H9 (cell line): ENCODE measurements at regions not wholly inside any gene's neighbourhood (a gene's known extent, or its start where the extent isn't known, plus 50 kb on each side); places are given as distances from the start of the nearest gene placed in this dataset.
"Not testable (repeated sequence)": the region's sequence is repeated elsewhere in the genome, so short reads cannot be mapped to it uniquely, and the experiment has no call there.

Experiments used
- DNase-seq: peaks from one replicate; pipeline ENCODE4 v3.0.0-alpha.2; 2017
- H2AFZ ChIP-seq: one replicate; pipeline ENCODE4 v1.6.1; 2013; ENCODE audit warnings: mild to moderate bottlenecking, low read length, control low read depth, moderate library complexity
- H2AK5ac ChIP-seq: 2 replicates; pipeline ENCODE4 v1.6.1; 2013; ENCODE audit warnings: low read length, control low read depth, mixed read lengths; ENCODE audit not compliant: insufficient read length
- H2BK120ac ChIP-seq: one replicate; pipeline ENCODE4 v1.6.1; 2013; ENCODE audit warnings: low read depth, mild to moderate bottlenecking, low read length, control low read depth, inconsistent platforms; ENCODE audit not compliant: poor library complexity, severe bottlenecking
- H2BK12ac ChIP-seq: 2 replicates; pipeline ENCODE4 v1.6.1; 2013; ENCODE audit warnings: low read length, control low read depth, mixed read lengths, low read depth; ENCODE audit not compliant: insufficient read length
- H2BK15ac ChIP-seq: 2 replicates; pipeline ENCODE4 v1.6.1; 2013; ENCODE audit warnings: low read depth, low read length, control low read depth
- H2BK20ac ChIP-seq: one replicate; pipeline ENCODE4 v1.6.1; 2013; ENCODE audit warnings: low read depth, mild to moderate bottlenecking, low read length, control low read depth, inconsistent platforms; ENCODE audit not compliant: poor library complexity, severe bottlenecking
- H2BK5ac ChIP-seq: 2 replicates; pipeline ENCODE4 v1.6.1; 2013; ENCODE audit warnings: low read length, control low read depth, mixed read lengths; ENCODE audit not compliant: insufficient read length
- H3K14ac ChIP-seq: 2 replicates; pipeline ENCODE4 v1.6.1; 2013; ENCODE audit warnings: low read length, control low read depth; ENCODE audit not compliant: insufficient read depth
- H3K18ac ChIP-seq: 2 replicates; pipeline ENCODE4 v1.6.1; 2013; ENCODE audit warnings: low read depth, mild to moderate bottlenecking, mixed read lengths, low read length, control low read depth; ENCODE audit not compliant: insufficient read length
- H3K23ac ChIP-seq: 2 replicates; pipeline ENCODE4 v1.6.1; 2013; ENCODE audit warnings: low read length, control low read depth, mixed read lengths, low read depth; ENCODE audit not compliant: insufficient read length
- H3K23me2 ChIP-seq: 2 replicates; pipeline ENCODE4 v1.6.1; 2013; ENCODE audit warnings: low read depth, mild to moderate bottlenecking, mixed read lengths, low read length, control low read depth; ENCODE audit not compliant: insufficient read length, poor library complexity, severe bottlenecking
- H3K27ac ChIP-seq: 2 replicates; pipeline ENCODE4 v1.5.1; 2013; ENCODE audit warnings: low read length, control low read depth, mixed read lengths, low read depth; ENCODE audit not compliant: insufficient read length
- H3K27me3 ChIP-seq: 2 replicates; pipeline ENCODE4 v1.6.1; 2013; ENCODE audit warnings: low read length, control low read depth, inconsistent platforms; ENCODE audit not compliant: insufficient read depth
- H3K4ac ChIP-seq: 2 replicates; pipeline ENCODE4 v1.6.1; 2013; ENCODE audit warnings: low read depth, mild to moderate bottlenecking, control low read depth, inconsistent platforms, low read length, moderate library complexity
- H3K4me1 ChIP-seq: 2 replicates; pipeline ENCODE4 v1.6.1; 2013; ENCODE audit warnings: low read length, control low read depth, inconsistent platforms; ENCODE audit not compliant: insufficient read depth
- H3K4me2 ChIP-seq: 2 replicates; pipeline ENCODE4 v1.6.1; 2013; ENCODE audit warnings: low read length, control low read depth, mixed read lengths; ENCODE audit not compliant: insufficient read length, insufficient read depth
- H3K56ac ChIP-seq: 2 replicates; pipeline ENCODE4 v1.6.1; 2013; ENCODE audit warnings: low read depth, mild to moderate bottlenecking, mixed read lengths, low read length, control low read depth; ENCODE audit not compliant: insufficient read length
- H3K79me1 ChIP-seq: 2 replicates; pipeline ENCODE4 v1.6.1; 2013; ENCODE audit warnings: low read depth, mild to moderate bottlenecking, moderate library complexity, low read length, control low read depth, inconsistent platforms; ENCODE audit not compliant: insufficient read depth, poor library complexity, severe bottlenecking
- H3K79me2 ChIP-seq: 2 replicates; pipeline ENCODE4 v1.6.1; 2013; ENCODE audit warnings: low read length, control low read depth, inconsistent platforms; ENCODE audit not compliant: insufficient read depth
- H3K9ac ChIP-seq: 2 replicates; pipeline ENCODE4 v1.6.1; 2013; ENCODE audit warnings: low read length, control low read depth, mixed read lengths; ENCODE audit not compliant: insufficient read length; ENCODE audit errors: extremely low read depth
- H3K9me3 ChIP-seq: one replicate; pipeline ENCODE4 v1.6.1; 2013; ENCODE audit warnings: low read depth, low read length, inconsistent platforms; ENCODE audit not compliant: control insufficient read depth
- H3T11ph ChIP-seq: one replicate; pipeline ENCODE4 v1.6.1; 2013; ENCODE audit warnings: mild to moderate bottlenecking, low read length, control low read depth, inconsistent platforms
- H4K20me1 ChIP-seq: one replicate; pipeline ENCODE4 v1.6.1; 2013; ENCODE audit not compliant: control insufficient read depth, insufficient read length, insufficient read depth
- H4K5ac ChIP-seq: 2 replicates; pipeline ENCODE4 v1.6.1; 2013; ENCODE audit warnings: low read depth, mild to moderate bottlenecking, mixed read lengths, low read length, control low read depth; ENCODE audit not compliant: insufficient read length
- H4K8ac ChIP-seq: replicated peaks from 2 replicates; pipeline ENCODE4 v1.6.1; 2013; ENCODE audit warnings: low read length, control low read depth, mixed read lengths, low read depth; ENCODE audit not compliant: insufficient read length
- H4K91ac ChIP-seq: 2 replicates; pipeline ENCODE4 v1.6.1; 2013; ENCODE audit warnings: low read depth, mild to moderate bottlenecking, moderate library complexity, mixed read lengths, low read length, control low read depth; ENCODE audit not compliant: insufficient read length
- H3K27ac Mint-ChIP-seq, 3 experiments: 2 replicates in 2 of 3; 3 replicates in 1 of 3; pipeline ENCODE4 v1.8.0; 2020 to 2021; ENCODE audit warnings: mixed read lengths in 3 of 3, mild to moderate bottlenecking in 1 of 3, moderate library complexity in 1 of 3
- H3K27me3 Mint-ChIP-seq: 2 replicates; pipeline ENCODE4 v1.8.0; 2021; ENCODE audit warnings: low read depth, mild to moderate bottlenecking, moderate library complexity, mixed read lengths
- H3K36me3 Mint-ChIP-seq, 3 experiments: 2 replicates in 2 of 3; 3 replicates in 1 of 3; pipeline ENCODE4 v1.8.0; 2020 to 2021; ENCODE audit warnings: low read depth in 3 of 3, mixed read lengths in 3 of 3; ENCODE audit not compliant: insufficient read depth in 1 of 3
- H3K4me1 Mint-ChIP-seq, 2 experiments: 2 replicates each; pipeline ENCODE4 v1.8.0; 2020; ENCODE audit warnings: mixed read lengths in 2 of 2
- H3K4me3 Mint-ChIP-seq, 2 experiments: 2 replicates in 1 of 2; 3 replicates in 1 of 2; pipeline ENCODE4 v1.8.0; 2020 to 2021; ENCODE audit warnings: mild to moderate bottlenecking in 2 of 2, mixed read lengths in 2 of 2, moderate library complexity in 1 of 2
- H3K9me3 Mint-ChIP-seq, 2 experiments: 2 replicates in 1 of 2; 3 replicates in 1 of 2; pipeline ENCODE4 v1.8.0; 2020; ENCODE audit warnings: mild to moderate bottlenecking in 2 of 2, mixed read lengths in 2 of 2, moderate library complexity in 1 of 2
- WGBS: extraction: QIAGEN DNeasy Blood & Tissue Kit; methylation state at CpG from one replicate; pipeline ENCODE4 v1.1.7; 2013; ENCODE audit warnings: missing lambda C conversion rate, low lambda C conversion rate, mixed read lengths; ENCODE audit not compliant: insufficient read length; ENCODE audit errors: extremely low coverage; 5-methylcytosine and 5-hydroxymethylcytosine counted together

GRCh38 chr15:84516773-84517172 is 84.0 kb upstream of the ZSCAN2 start:
- not testable (repeated sequence) for H3K79me1 ChIP-seq, H4K8ac ChIP-seq, H3K23me2 ChIP-seq, H3K79me2 ChIP-seq, H2AK5ac ChIP-seq, H2BK20ac ChIP-seq, H3K27ac ChIP-seq, H3K23ac ChIP-seq, H3K56ac ChIP-seq, H3K9me3 Mint-ChIP-seq, H3K27me3 ChIP-seq, H3K4me1 ChIP-seq, H2AFZ ChIP-seq, H2BK15ac ChIP-seq, H3K4ac ChIP-seq, H3T11ph ChIP-seq, H3K27me3 Mint-ChIP-seq, H3K27ac Mint-ChIP-seq, H4K5ac ChIP-seq, H3K9me3 ChIP-seq, H2BK5ac ChIP-seq, H2BK12ac ChIP-seq, H2BK120ac ChIP-seq, H4K91ac ChIP-seq, H4K20me1 ChIP-seq, H3K4me2 ChIP-seq, H3K9ac ChIP-seq, H3K4me3 Mint-ChIP-seq, H3K36me3 Mint-ChIP-seq, H3K14ac ChIP-seq, H3K18ac ChIP-seq, H3K4me1 Mint-ChIP-seq
- peak; percentile 68 for DNase-seq
- WGBS, result no CpG with 5 or more reads among the region's 6 CpGs

GRCh38 chr15:84525491-84526344 is 75.1 kb upstream of the ZSCAN2 start:
- H3K27me3 Mint-ChIP-seq, H4K91ac ChIP-seq, H2AFZ ChIP-seq, H3K27ac ChIP-seq, H3T11ph ChIP-seq, H3K9ac ChIP-seq, H3K79me1 ChIP-seq, H2BK12ac ChIP-seq, H3K9me3 Mint-ChIP-seq, H2BK20ac ChIP-seq, H3K56ac ChIP-seq, H3K4me1 Mint-ChIP-seq, H2BK120ac ChIP-seq, H3K23ac ChIP-seq, H3K4me2 ChIP-seq, H4K8ac ChIP-seq, H3K23me2 ChIP-seq, H3K9me3 ChIP-seq, H3K27ac Mint-ChIP-seq, H3K4me1 ChIP-seq, H3K36me3 Mint-ChIP-seq, H4K20me1 ChIP-seq, H3K4me3 Mint-ChIP-seq, H3K4ac ChIP-seq, DNase-seq, H2BK5ac ChIP-seq, H2BK15ac ChIP-seq, H4K5ac ChIP-seq, H2AK5ac ChIP-seq, H3K18ac ChIP-seq, H3K79me2 ChIP-seq, H3K14ac ChIP-seq, H3K27me3 ChIP-seq: not testable (repeated sequence)
- no CpG with 5 or more reads among the region's 2 CpGs for WGBS
